ENCODE measurements at regions not wholly inside any gene's neighbourhood (a gene's known extent, or its start where the extent isn't known, plus 50 kb on each side); places are given as distances from the start of the nearest gene placed in this dataset.

- TF ChIP-seq CSDC2 (CRISPR knock-in tag; IDR thresholded peaks at IDR 0.05) (no peak), TCF4 (CRISPR knock-in tag; IDR thresholded peaks at IDR 0.05; ENCODE audit: borderline replicate concordance) (no peak), ARNTL (CRISPR knock-in tag; IDR thresholded peaks at IDR 0.05; ENCODE audit: borderline replicate concordance, low read depth) (no peak), PATZ1 (CRISPR knock-in tag; IDR thresholded peaks at IDR 0.05; ENCODE audit: borderline replicate concordance) (no peak), GLIS3 (CRISPR knock-in tag; IDR thresholded peaks at IDR 0.05) (no peak), ISL1 (CRISPR knock-in tag; IDR thresholded peaks at IDR 0.05) (no peak), ZFP30 (CRISPR knock-in tag; IDR thresholded peaks at IDR 0.05) (no peak), BACH2 (CRISPR knock-in tag; IDR thresholded peaks at IDR 0.05; ENCODE audit: borderline replicate concordance) (no peak), ZNF70 (CRISPR knock-in tag; IDR thresholded peaks at IDR 0.05) (no peak), ZNF565 (CRISPR knock-in tag; conservative IDR thresholded peaks at IDR 0.05; ENCODE audit: low read depth) (no peak), ZFP3 (CRISPR knock-in tag; IDR thresholded peaks at IDR 0.05) (no peak), ESRRG (CRISPR knock-in tag; IDR thresholded peaks at IDR 0.05) (no peak), SNAI2 (CRISPR knock-in tag; IDR thresholded peaks at IDR 0.05) (no peak)
- TF ChIP-seq, protein P1, sequence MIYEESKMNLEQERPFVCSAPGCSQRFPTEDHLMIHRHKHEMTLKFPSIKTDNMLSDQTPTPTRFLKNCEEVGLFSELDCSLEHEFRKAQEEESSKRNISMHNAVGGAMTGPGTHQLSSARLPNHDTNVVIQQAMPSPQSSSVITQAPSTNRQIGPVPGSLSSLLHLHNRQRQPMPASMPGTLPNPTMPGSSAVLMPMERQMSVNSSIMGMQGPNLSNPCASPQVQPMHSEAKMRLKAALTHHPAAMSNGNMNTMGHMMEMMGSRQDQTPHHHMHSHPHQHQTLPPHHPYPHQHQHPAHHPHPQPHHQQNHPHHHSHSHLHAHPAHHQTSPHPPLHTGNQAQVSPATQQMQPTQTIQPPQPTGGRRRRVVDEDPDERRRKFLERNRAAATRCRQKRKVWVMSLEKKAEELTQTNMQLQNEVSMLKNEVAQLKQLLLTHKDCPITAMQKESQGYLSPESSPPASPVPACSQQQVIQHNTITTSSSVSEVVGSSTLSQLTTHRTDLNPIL (CRISPR knock-in tag; IDR thresholded peaks at IDR 0.05; ENCODE audit: low read depth): no peak
Observed at GRCh38 chr6:11659757-11660156, 118.8 kb downstream of the ADTRP start.

Data from SK-N-SH treated with all-trans-retinoic acid at 6 μM for 48 hours (cell line).